ENCODE measurements at regions not wholly inside any gene's neighbourhood (a gene's known extent, or its start where the extent isn't known, plus 50 kb on each side); places are given as distances from the start of the nearest gene placed in this dataset.
"Not testable (repeated sequence)": the region's sequence is repeated elsewhere in the genome, so short reads cannot be mapped to it uniquely, and the experiment has no call there.

DNA sequence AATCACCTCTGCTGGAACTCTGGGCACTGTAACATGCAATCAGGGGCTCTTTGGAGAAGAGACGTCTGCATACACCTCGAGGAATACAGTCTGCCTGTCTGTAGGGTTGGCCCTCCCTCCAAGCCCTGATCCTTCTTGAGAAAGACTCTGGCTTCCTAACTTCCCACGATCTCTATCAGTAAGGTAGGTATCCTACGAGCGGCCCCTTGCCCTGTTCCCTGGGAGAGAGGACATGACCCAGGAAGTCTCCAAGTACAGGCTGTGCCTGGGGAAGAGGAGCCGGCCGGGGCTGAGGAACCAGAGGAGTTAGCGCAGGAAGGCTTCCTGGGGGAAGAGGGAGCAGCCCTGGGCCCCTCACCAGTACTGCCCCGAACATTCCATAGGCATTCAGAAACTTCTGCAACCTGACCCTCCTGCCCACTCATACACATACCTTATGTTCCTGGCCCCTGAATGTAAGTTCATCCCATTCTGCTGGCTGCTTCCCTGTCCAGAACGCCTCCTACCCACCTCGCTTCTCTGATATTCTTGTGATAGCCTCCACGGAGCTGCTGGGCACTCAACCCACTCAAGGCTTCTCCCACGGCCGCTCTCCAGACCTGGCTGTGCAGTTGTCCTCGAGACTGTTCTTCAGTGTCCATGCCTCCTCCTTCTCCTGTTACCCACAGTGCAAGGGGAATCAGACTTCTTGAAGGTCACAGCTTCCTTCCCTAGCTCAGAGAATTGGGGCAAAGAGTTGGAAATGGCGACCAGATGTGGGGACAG, 116.1 kb downstream of the CYP26B1 start:
- DNase-seq = no peak

DNA sequence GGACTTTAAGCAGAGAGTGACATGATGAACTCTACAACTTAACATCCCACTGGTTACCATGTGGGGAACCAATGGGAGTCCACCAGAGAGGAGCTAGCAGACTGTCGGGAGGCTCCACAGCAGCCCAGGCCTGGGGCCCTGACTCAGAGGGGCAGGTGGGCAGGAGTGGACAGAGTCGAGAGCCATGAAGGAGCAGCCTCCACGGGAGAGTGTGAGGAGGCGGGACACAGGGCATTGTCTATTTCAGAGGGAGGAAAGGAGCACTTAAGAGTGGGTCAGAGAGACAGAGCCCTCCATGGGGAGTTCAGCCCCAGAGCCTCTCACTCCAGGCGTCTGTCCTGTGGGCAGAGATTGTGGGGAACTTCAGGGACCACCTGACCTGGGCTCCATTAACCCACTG, 118.7 kb downstream of the CYP26B1 start:
- no peak for DNase-seq

- no peak for DNase-seq
These were observed 119.2 kb downstream of the CYP26B1 start for GRCh38 chr2:72028351-72028995.

DNA sequence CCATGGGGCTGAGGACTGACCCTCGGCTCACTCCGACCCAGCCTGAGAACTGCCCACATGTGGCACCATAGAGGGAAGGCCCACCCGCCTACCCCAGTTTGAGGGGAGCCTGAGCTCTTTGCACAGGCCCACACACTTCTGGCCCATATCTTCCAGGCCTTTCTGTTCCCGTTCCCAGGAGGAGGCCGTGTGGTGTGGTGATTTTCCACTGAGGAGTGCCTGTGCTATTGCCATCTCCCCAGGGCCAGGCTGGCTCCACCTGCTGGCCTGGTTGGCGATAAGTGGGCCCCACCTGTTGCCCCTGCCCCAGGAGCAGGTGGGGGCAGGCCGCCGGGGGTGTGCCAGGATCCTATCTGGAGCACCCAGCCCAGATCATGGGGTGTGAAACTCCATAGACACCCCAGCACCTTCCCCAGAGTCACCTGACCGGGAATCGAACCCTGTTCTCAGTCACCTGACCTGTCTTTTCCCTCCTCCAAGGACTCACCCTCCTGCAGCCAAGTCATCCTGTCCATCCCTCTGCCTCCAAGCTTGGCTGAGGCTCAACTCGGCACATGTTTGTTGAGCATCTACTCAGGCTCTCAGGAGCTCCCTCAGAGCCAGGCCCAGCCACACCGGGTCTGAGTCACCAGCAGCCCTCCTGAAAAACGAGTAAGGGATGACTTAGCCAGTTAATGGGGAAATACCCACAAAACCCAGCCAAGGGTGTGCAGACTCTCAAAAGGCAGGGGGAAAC, 120.1 kb downstream of the CYP26B1 start:
- DNase-seq = no peak

DNA sequence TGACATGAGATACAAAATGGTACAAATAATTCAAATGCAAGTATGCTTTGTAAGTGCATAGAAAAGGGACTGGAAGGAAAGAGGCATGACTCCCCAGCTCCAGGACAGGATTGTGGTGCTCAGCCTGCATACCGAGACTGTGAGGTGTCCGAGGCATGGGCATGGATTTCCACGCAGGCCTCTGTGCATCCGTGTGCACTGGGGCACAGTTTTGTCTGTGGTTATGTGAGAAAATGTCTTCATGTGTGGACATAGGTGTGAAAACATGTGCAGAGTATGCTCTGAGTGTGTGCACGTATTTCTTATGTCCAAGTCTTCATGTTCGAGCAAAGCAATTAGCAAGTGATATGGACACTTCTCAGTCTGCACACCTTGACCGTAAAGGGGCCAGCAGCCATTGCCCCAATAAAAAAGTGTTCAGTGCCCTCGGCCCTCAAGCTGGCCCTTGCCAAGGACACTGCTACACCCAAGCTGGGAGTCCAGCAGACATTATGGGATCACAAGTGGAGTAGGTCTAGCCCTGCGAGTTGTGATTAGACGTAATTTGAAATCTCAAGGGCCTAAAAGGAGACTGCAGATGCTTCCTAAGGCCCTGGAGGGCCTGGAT, 120.7 kb downstream of the CYP26B1 start:
- no peak for DNase-seq

DNA sequence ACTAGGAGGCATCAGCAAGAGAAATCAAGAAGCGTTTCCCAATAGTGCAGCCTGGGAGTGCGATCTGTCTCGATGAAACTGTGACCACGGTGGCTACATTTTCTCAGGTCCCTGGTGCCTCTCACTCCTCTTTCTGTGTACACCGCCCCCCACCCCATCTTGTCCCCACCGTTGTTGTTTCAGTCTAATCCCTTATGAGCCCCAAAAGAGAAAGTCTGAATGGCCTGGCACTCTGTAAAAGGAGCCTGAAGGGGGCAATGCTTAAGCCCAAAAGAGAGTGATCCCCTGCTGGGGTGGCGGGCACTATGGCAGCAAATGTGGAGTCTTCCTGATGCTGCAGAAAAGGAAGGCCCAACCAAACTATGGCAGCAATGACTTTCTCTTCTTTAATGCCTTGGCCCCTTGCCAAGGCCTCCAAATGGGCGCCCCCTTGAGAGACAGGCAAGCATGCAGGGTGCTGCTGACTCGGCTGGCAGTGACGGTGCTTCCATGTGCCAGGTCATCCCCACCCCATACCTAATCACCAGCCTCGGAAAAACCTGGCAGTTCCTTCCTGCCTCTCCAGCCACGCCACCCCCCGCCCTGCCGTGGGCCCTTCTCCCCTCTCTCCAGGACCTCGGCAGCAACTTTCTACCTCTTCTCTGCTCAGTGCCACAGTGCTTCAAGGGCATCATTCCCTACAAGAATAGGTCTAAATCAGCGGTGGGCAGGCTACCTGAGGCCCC, 123.0 kb downstream of the CYP26B1 start:
- DNase-seq = no peak

DNA sequence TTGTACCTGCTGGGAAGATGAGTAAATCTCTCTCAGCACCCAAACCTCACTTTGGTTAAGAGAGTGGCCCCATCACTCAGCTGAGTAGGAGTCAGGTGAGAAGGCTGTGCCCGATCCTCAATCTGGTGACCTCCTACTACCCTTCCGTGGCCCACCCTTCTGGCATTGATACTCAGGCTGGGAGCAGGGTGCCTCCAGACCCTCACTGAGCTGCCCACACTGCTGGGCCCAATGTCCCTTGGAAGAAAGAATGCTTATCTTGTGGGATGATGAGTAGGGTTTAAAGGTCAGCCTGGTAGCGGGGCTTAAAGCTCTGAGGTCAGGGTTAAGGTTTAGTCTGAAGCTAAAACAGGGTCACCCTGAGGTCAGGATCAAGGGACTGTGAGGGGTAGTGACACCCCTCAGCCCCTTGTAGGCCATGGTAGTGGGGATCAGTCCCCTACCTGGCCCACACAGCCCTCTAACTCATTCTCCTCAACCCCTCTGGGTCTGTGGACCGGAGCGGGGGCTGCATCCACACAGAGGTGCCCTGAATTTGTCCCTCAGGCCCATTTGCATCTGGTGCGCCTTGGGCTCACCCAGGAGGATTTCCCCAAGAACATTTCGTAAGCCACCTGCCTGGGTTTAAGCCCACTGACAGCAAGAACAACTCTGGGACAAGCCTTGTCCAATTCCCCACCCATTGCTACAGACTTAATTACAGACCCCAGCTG, 123.8 kb downstream of the CYP26B1 start:
- no peak for DNase-seq

DNA sequence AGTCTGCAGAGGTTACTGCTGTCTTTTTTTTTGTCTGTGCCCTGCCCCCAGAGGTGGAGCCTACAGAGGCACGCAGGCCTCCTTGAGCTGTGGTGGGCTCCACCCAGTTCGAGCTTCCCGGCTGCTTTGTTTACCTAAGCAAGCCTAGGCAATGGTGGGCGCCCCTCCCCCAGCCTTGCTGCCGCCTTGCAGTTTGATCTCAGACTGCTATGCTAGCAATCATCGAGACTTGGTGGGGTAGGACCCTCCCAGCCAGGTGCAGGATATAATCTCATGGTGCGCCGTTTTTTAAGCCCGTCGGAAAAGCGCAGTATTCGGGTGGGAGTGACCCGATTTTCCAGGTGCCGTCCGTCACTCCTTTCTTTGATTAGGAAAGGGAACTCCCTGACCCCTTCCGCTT, 126.3 kb downstream of the CYP26B1 start:
- not testable (repeated sequence) for DNase-seq

DNA sequence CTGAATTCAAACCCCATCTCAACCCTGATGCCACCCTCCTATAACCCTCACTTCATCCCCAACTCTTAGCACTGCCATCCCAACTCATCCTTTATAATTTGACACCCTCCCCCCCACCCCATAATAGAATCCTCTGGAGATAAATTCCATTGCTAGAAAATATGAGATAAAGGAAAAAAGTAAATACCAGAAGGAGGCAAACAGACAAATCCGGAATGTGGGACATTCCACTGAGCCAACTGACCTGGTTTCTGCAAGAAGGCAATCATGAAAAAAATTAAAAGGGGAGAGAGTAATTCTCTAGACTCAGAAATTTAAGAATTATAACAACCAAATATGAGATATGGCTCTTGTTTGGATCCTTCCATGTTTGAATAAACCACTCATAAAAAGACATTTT, 132.4 kb downstream of the CYP26B1 start:
- no peak for DNase-seq

GRCh38 chr2:72014831-72015230, 132.8 kb downstream of the CYP26B1 start:
- DNase-seq = no peak

DNA sequence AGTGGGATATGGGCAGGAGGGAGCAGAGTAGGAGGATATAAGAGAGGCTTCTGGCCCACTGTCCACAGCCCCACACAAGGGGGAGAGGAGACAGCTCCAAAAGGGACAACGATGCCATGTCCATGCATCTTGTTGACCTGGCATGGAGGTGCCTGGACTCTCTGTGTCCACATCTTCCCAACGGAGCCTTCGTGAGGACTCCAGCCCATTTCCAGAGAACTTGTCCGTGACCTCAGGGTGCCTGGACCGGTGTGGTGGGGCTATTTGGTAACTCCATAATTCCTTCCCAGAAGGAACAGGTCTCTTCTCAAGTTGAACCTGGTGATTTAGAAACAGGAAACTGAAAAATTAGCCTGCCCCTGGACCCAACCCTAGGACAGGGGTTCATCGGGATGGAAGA, 133.9 kb downstream of the CYP26B1 start:
- DNase-seq = no peak

GRCh38 chr2:72012886-72013574, 134.6 kb downstream of the CYP26B1 start:
- DNase-seq = no peak

DNA sequence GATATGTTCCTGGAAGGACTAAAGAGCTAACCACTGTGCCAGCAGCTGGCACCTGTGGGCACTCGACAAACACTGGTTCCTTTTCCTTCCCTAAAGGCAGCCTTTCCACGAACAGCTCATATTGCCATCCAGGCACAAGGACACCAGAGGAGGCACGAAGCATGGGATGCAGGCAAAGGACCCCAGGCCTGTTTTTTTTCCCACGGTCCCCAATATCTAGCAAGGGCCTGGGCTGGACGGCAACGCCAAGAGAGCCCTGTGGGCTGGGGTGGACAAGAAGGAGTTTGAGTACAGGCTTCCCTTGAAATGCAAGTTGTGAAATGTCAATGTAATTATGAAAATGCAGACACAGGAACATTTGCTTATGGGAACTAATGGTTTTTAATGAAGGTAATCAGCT, 135.9 kb downstream of the CYP26B1 start:
- DNase-seq = no peak

DNA sequence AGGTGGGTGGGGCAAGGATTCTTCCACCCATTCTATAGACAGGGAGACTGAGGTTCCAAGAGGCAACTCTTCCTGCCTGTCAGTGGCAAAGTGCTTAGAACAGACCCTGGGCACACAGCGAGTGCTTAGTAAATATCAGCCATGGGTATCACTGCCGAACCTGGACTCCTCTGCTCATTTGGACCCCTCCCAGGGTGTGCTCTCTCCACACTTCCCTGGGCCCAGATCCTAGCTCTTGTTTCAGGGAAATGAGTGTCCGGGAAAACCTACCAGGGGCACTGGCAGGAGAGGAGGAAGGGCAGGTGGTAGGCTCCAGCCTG, 136.3 kb downstream of the CYP26B1 start:
- no peak for DNase-seq

DNA sequence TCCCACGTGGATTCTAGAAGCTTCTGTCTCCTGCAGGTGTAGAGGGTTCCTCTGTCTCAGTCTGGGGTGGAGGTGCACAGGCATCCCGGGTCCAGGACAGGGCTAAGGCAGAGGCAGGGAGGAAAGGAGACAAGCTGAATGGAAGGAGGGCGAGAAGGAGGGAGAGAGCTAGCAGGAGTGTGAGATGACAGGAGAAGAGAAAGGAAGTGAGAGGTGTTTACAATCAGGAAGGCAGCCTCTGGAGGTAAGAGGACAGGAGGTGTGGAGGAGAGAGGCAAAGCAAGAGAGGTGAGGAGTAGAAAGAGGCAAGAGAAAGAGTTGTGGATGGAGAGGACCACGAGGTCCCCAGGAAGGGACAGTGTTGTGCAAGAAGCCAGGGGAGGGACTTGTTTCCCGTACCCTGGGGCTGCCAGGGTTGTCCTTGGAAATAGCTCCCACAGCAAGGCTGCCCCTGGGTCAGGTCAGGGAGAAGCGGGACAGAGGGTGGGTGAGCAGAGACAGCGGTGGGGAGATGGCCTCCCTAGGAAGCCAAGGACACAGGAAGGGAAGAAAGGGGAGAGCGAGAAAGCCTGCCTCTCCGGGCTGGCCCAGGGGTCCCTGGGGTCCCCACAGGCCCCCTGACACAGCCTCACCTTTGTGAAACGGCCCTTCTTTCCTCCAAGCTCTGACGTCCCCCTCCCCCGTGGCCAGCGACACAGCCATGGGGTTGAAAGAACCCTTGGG, 136.9 kb downstream of the CYP26B1 start:
- DNase-seq = no peak

- DNase-seq = no peak
These were observed 139.1 kb downstream of the CYP26B1 start for GRCh38 chr2:72008608-72009007.

- DNase-seq = no peak
These were observed 140.3 kb downstream of the CYP26B1 start for GRCh38 chr2:72007402-72007801.

DNA sequence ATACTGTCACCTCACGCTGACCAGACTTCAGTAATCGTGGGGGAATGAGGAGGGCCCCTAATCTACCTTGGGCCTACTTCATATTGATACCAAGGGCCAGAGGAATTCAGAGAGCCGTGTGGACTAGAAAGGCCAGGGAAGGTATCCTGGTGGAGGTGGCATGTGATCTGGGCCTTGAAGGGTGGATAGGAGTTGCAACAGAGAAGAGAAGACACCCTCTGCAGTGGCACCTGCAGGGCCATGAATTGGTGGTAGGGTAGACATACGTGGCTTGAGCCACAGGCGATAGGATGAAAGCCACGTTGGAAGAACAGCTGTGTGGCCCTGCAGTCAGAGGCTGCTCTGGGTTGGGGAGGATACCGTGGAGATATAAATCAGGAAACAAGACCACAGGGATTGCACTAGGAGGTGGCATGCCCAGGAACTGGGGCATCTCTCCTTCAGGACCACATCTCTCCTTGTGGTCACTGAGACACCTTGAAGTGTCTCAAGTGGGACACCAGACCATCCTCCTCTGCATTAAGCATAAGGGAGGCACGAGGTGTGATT, 141.4 kb downstream of the CYP26B1 start:
- no peak for DNase-seq

DNA sequence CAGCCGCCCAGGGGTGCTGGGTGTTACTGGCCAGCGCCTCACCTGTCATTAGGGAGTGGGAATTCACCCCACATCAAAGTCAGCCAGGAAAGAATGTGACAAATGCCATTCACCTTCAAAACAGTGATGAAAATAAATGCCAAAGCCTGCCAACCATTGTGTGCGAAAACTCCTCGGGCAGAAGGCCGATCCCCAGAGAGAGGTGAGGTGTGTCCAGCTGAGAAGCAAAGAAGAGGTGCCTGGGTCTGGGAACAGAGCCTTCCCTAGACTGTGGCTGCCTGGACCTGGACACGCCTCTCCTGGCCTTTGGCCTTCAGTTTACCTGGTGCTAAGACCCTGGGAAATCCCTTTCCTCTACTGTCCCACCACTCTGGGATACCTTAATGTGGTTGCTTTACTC, 142.7 kb downstream of the CYP26B1 start:
- DNase-seq = no peak

- DNase-seq = no peak
These were observed 143.3 kb downstream of the CYP26B1 start for GRCh38 chr2:72004201-72004915.

Measured in OCI-M1 (cell line).